ENCODE measurements at regions not wholly inside any gene's neighbourhood (a gene's known extent, or its start where the extent isn't known, plus 50 kb on each side); places are given as distances from the start of the nearest gene placed in this dataset.

GRCh38 chr15:69980341-69981059 is 117.2 kb downstream of the TLE3 start:
- no peak for DNase-seq (ENCODE audit: low read depth)

GRCh38 chr15:69982037-69982436 is 115.7 kb downstream of the TLE3 start:
- no peak for DNase-seq (ENCODE audit: low read depth)

DNA sequence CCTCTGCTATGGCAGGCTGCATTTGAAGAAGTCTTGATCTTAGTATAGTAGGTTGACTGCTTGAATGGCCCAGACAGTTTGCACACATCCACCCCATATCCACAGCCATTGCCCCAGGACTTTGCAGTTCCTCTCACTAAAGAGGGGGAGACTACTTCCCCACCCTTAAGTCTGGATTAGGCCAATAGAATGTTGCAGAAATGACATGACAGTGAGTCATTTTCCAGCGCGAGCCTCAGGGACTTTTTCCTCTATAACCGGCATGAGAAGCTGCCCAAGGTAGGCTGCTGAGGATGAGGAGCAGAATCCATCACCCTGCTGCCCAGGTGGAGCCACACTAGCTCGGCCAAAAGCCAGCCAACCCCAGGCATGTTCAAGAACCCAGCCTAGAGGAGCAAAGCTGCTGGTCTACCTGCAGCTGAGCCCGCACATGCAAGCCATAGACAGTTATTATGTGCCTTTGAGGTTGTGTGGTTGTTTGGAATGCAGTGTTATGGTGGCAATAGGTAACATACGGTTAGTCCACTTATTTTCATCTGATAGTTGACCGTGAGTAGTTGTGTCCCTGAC is 113.9 kb downstream of the TLE3 start:
- DNase-seq (ENCODE audit: low read depth) = no peak

GRCh38 chr15:69987492-69988489 is 109.9 kb downstream of the TLE3 start:
- DNase-seq (ENCODE audit: low read depth) = no peak

GRCh38 chr15:69988541-69989225 is 109.0 kb downstream of the TLE3 start:
- no peak for DNase-seq (ENCODE audit: low read depth)

DNA sequence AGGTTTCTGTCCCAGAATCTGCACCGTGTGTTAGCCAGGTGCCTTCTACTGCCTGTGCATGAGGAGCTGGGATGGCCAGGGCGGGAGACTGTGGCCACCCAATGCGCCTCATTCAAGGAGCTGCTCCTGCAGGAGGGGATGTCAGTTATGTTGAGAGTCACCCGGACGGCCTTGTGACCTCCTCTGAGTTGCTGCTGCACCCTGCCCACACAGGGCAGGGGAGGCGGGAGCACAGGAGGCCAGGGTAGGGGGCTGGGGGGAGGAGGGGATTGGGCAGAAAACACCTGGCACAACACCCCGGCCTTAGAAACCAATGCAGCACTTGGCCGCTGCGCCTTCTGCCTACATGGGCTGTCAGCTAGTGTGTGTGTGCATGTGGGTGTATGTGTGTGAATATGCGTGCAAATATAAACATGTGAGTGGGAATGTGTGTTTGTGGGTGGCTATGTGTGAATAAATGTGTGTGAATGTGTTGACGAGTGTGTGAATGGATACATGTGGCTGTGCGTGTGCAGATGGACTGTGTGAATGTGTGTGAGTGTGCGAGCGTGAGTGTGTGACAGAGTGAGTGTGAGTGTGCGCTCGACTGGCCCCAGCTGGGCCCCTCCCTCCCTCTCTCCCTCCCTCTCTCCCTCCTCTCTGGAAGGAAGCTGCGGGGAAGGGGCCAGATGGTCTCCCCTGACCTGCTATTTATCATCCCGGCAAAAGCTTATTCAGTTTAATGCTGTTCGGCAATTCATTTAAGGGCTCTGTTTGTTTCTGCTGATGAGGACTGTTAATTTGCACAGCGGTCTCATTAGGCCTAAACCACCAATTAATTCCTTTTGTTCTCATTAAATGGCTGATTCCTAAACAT is 106.9 kb downstream of the TLE3 start:
- DNase-seq (ENCODE audit: low read depth) = no peak

DNA sequence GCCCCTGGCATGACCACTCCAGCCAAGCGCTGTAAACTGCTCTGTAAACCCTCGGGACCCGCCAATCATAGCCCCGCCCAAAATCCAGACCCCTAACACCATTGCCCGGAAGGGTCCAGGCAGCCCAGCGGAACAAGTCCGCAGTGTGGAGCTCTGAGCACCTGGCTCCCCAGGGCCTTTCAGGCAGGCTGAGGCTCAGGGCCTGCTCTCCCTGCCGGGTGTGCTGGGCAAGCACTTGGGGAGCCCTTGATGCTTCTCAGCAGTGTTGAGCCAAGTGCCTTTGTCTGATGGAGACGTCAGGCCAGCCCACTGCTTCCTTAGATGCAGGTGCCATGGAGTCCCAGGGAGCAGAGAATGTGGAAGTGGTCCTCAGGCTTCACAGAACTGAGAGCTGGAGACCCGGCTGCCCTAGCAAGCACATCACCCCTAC is 106.2 kb downstream of the TLE3 start:
- DNase-seq (ENCODE audit: low read depth) = no peak

DNA sequence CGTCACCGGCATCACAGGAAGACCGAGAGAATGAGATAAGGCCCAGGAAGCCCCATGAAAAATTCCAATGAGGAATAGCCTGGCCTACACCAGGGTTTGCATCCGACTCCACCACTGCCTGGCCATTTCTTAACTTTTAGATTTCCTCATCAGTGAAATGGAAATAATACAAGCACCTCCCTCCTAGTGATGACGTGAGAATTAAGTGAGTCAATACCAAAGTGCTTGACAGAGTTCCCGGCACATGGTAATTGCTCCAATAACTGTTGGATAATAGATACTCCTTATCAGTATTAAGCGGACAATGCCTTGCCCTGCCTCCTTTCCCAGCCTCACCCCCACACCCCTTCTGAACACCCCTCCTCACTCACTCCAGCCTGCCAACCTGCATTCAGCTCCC is 105.4 kb downstream of the TLE3 start:
- DNase-seq (ENCODE audit: low read depth) = no peak

GRCh38 chr15:69994429-69995205 is 103.1 kb downstream of the TLE3 start:
- DNase-seq (ENCODE audit: low read depth) = no peak

- DNase-seq (ENCODE audit: low read depth) = no peak
Measured at GRCh38 chr15:69996321-69997160, 101.2 kb downstream of the TLE3 start.

GRCh38 chr15:69997161-69997485 is 100.6 kb downstream of the TLE3 start:
- no peak for DNase-seq (ENCODE audit: low read depth)
